GM18498 (cell line): ENCODE measurements at regions not wholly inside any gene's neighbourhood (a gene's known extent, or its start where the extent isn't known, plus 50 kb on each side); places are given as distances from the start of the nearest gene placed in this dataset.
A peak's percentile ranks its signal among the peaks of the same experiment; 100 is the strongest.

ENCODE experiments used
- ATAC-seq: cut with Tn5 transposase; IDR thresholded peaks from one replicate; pipeline ENCODE4 v1.9.1; 2021; ENCODE audit warnings: mild to moderate bottlenecking, moderate library complexity; ENCODE audit not compliant: unreplicated experiment

- no peak for ATAC-seq
Observed at GRCh38 chr2:144333143-144333555, 186.8 kb downstream of the ZEB2 start.

DNA sequence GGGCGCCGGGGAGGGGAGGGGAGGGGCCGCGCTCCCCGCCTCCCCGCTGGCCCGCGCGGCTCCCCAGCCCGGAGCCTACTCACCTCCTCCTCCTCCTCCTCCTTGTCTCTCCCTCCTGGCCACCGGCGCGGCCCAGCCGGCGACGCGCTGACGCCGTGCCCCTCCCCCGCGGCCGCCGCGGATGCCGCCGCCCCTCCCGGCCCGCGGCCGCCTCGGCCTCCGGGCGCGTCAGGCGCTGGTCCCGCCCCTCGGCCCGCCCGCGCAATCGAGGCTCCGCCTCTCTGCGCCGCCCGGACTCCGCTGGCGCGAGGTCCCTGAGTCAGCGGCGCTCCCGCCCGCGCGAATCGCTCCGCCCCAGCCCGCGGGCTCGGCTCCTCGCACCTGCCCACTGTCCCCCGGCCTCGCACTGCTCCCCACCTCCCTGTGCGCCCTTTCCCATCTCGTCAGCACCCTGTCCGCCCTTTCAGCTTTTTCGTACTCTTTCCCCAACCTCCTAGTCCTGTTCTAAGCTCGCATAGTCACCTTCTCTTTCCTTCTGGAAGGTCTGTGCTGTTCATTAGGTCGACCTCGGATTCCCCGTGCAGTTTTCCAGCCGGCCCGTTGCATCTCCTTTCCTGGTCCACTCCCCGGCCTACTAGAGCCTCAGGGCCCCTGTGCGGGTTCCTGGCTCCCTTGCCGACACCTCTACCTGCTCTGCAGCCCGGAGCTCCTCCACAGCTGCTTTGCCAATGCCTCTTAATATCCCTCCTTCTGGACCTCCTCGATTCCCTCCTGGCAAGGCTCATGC, 187.4 kb downstream of the ZEB2 start:
- peak; percentile 94 for ATAC-seq

- peak; percentile 76 for ATAC-seq
Observed at GRCh38 chr2:144331674-144332355, 188.1 kb downstream of the ZEB2 start.

GRCh38 chr2:144330951-144331673, 188.8 kb downstream of the ZEB2 start:
- no peak for ATAC-seq

GRCh38 chr2:144329472-144329871, 190.4 kb downstream of the ZEB2 start:
- no peak for ATAC-seq

GRCh38 chr2:144328938-144329337, 191.0 kb downstream of the ZEB2 start:
- ATAC-seq, result no peak

GRCh38 chr2:144326825-144327224, 193.1 kb downstream of the ZEB2 start:
- no peak for ATAC-seq

GRCh38 chr2:144325086-144325485, 194.8 kb downstream of the ZEB2 start:
- peak; percentile 59 for ATAC-seq

GRCh38 chr2:144324446-144325045, 195.4 kb downstream of the ZEB2 start:
- peak; percentile 38 for ATAC-seq

DNA sequence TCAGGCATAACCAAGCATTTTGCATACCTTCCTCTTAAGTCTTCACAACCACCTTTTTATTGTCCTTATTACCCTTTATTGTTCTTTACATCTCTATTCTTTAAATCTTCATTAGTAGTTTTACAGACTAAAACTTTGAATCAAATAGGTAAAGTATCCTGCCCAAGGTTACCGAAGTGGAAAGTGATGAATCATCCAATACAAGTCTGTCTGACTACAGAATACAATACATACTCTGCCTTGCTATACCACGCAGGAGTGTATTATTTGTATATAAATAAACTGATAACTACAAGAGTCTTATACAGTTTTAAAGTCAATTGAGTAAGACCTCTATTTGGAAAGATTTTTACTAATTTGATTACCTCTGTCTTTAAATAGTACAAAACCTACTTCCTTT, 196.0 kb downstream of the ZEB2 start:
- peak; percentile 44 for ATAC-seq

- ATAC-seq, result no peak
Observed at GRCh38 chr2:144322379-144322778, 197.5 kb downstream of the ZEB2 start.

DNA sequence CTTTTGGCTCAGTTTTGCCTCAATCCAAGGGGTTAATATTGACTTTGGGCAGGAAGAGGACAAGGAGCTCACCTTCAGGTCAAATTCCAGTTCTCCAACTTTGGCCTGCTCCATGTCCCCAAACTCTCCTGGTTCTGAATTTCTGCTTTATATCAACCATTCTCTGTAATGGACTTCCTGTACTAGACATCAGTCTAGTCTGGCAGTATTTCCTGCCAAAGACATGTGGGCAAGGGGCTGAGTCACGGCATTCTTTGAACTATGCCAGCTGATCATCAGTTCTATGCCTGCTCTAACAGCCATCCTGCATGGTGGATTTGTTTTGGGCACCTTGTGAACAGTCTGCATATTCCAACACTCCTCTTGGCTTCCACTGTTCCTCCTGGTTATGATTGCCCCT, 199.4 kb downstream of the ZEB2 start:
- ATAC-seq, result no peak

DNA sequence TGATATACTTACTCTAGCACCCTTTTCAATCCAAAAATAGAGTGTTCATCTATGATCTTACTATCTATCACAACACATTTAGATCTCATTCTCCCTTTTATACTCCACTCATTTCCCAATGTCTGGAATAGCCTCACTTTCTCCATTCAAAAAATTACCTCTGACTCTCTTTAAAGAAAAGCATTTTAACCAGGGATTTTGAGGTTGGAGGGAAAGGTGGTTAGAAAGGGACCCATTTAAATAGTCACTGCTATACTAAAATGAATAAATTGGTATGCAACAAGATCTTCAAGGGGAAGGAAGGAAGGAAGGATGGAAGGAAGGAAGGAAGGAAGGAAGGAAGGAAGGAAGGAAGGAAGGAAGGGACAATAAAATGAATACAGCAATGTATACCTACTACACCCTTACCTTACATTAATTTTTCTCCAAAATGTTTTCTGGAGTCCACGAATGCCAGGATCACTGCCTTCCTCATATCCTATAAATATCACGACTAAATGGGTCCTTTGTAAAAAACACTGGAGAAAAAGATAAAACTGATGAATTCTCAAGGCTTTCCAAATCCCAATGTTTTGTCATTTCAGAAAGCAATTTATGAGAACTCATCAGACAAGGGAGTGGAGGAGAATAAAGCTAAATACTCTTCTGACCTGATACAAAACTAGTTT, 202.7 kb downstream of the ZEB2 start:
- no peak for ATAC-seq

GRCh38 chr2:144310889-144311608, 208.9 kb downstream of the ZEB2 start:
- peak; percentile 67 for ATAC-seq

DNA sequence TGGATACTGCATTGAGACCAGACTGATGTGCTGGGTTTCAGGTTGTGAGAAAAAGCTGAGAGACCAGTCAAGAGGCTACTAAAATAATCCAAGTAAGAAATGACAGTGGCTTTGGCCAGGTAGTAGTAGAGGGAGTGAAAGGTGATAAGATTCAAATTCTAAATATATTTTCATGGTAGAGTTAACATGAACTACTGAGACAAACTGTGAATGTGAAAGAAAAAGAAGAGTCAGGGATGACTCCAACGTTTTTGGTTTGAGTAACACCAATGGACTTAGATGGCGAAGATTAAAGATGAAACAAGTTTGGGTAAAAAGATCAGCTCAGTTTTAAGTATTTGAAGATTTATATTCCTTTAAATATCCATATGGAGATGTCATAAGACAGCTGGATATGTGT, 209.4 kb downstream of the ZEB2 start:
- ATAC-seq, result peak; percentile 44

DNA sequence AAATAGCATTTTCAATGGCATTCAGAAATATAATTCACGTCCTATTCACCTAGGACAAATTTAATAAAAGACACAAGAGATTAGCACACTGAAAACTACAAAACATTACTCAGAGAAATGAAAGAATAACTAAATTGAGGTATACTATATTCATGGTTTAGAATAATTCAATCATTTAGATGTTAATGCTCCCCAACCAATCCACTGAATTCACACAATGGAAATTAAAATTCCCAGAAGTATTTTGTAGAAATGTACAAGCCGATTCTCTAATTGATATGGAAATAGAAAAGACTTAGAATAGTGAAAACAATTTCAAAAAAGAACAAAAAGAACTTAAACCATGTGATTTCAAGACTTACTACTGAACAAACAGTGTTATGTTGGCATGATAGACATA, 212.2 kb downstream of the ZEB2 start:
- no peak for ATAC-seq

- ATAC-seq, result no peak
Observed at GRCh38 chr2:144304202-144304601, 215.7 kb downstream of the ZEB2 start.

DNA sequence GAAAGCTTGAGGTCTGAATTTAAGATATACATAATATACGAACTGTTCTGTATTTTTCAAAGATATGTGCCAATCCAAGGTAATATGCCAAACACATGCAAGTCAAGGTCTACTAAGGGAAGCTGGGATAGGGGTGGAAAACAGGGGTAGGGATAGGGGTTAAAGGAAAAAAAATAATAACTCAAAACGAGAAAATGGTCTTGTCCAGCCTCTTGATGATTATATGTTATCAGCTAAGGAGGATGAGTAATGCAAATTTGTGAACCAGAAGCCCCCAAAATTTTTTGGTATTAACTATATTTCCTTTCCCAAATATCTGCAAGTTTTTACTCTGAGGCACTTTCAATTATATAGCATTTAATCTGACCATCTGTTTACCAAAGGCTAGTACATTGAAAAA, 219.3 kb downstream of the ZEB2 start:
- ATAC-seq, result no peak

DNA sequence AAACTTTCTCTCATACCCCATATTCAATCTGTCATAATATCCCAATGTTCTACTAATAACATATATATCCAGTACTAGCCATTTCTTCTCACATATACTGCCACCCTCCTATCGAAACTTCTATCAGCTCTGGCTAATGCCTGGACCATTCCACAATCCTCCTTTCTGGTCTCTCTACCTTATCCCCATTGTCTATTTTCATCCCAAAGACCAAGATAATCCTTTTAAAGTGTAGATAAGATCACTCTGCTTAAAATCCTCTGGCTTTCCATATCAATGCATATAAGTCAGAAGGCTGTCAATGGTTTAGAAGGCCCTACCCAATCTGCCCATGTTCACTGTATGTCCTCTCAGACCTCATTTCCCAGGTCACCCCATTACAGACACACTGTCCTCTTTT, 229.6 kb downstream of the ZEB2 start:
- no peak for ATAC-seq

DNA sequence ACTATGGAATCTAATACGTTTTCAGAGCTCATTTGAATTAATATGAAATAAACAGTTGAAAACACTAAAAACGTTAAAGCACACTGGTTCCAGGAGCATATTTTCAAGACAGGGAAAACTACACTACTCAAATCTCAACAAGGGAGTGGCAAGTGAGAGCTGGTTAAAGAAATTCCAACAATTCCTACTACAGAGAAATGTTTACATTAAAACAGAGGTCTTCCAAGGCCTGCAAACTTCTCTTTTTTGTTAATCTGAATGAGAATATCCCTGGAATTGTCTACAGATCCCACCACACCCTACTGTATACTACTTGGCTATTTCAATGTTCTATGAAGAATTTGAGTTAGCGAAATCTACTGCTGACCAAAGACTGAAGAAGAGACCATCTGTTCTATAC, 231.5 kb downstream of the ZEB2 start:
- no peak for ATAC-seq
